Smooth muscle cell (in vitro differentiated cells): ENCODE measurements at regions not wholly inside any gene's neighbourhood (a gene's known extent, or its start where the extent isn't known, plus 50 kb on each side); places are given as distances from the start of the nearest gene placed in this dataset.

Source experiments
- DNase-seq: peaks from one replicate; lab custom pipeline; 2025; ENCODE audit not compliant: unreplicated experiment; lab: John Stamatoyannopoulos, UW
- H2AFZ ChIP-seq: fragments of 200-600 bp; sonication (generic); 2 replicates; pipeline ENCODE4 v1.6.0; 2016; ENCODE audit warnings: antibody characterized with exemption, low read depth, mild to moderate bottlenecking
- H3F3A ChIP-seq: fragments of 200-600 bp; sonication (generic); 2 replicates; pipeline ENCODE4 v1.6.0; 2017; ENCODE audit warnings: antibody characterized with exemption, low read depth
- H3K27ac ChIP-seq: fragments of 200-600 bp; sonication (generic); 2 replicates; pipeline ENCODE4 v1.5.1; 2016; ENCODE audit warnings: low read depth, mild to moderate bottlenecking
- H3K27me3 ChIP-seq: fragments of 200-600 bp; sonication (generic); 2 replicates; pipeline ENCODE4 v1.6.1; 2016; ENCODE audit warnings: low read depth, mild to moderate bottlenecking
- H3K36me3 ChIP-seq: fragments of 200-600 bp; sonication (generic); 2 replicates; pipeline ENCODE4 v1.5.1; 2016; ENCODE audit warnings: low read depth
- H3K4me1 ChIP-seq: fragments of 200-600 bp; sonication (generic); 2 replicates; pipeline ENCODE4 v1.5.1; 2016; ENCODE audit warnings: low read depth
- H3K4me2 ChIP-seq: fragments of 200-600 bp; sonication (generic); 2 replicates; pipeline ENCODE4 v1.6.0; 2016; ENCODE audit warnings: mild to moderate bottlenecking
- H3K4me3 ChIP-seq: fragments of 200-600 bp; sonication (generic); 2 replicates; pipeline ENCODE4 v1.5.1; 2016; ENCODE audit warnings: mild to moderate bottlenecking
- H3K79me2 ChIP-seq: fragments of 200-600 bp; sonication (generic); 2 replicates; pipeline ENCODE4 v1.6.0; 2016; ENCODE audit warnings: low read depth, mild to moderate bottlenecking
- H3K9ac ChIP-seq: fragments of 200-600 bp; sonication (generic); 2 replicates; pipeline ENCODE4 v1.6.0; 2016; ENCODE audit warnings: low read depth
- H3K9me3 ChIP-seq: fragments of 200-600 bp; sonication (generic); replicated peaks from 2 replicates; pipeline ENCODE4 v1.5.1; 2016; ENCODE audit warnings: low read depth
- H4K20me1 ChIP-seq: fragments of 200-600 bp; sonication (generic); 2 replicates; pipeline ENCODE4 v1.6.0; 2016; ENCODE audit warnings: low read depth
- CTCF ChIP-seq: fragments of 200-600 bp; sonication (generic); IDR thresholded peaks from 2 replicates; pipeline ENCODE4 v1.5.1; 2017; ENCODE audit warnings: borderline replicate concordance, mild to moderate bottlenecking, antibody characterized with exemption; ENCODE audit not compliant: insufficient read depth, poor library complexity, severe bottlenecking
- WGBS: methylation state at CpG from one replicate; pipeline ENCODE4 v1.1.7; 2016; ENCODE audit warnings: low lambda C conversion rate; 5-methylcytosine and 5-hydroxymethylcytosine counted together

- H3F3A ChIP-seq: no peaks in the 10 kb centered on the region
- TF ChIP-seq CTCF: no peak
- H3K4me1 ChIP-seq: no peaks in the 10 kb centered on the region
- no peak overlapping the region for H3K27ac ChIP-seq
- no peak for DNase-seq
- no peak overlapping the region for H3K4me2 ChIP-seq
- H4K20me1 ChIP-seq: no peaks in the 10 kb centered on the region
- no peak overlapping the region for H3K9ac ChIP-seq
- no peak overlapping the region for H2AFZ ChIP-seq
- H3K79me2 ChIP-seq: no peaks in the 10 kb centered on the region
- no peaks in the 10 kb centered on the region for H3K36me3 ChIP-seq
- no peak overlapping the region for H3K4me3 ChIP-seq
- 85% methylated on average over 2 of the region's 2 CpGs for WGBS
- no peaks in the 10 kb centered on the region for H3K27me3 ChIP-seq
- no peaks in the 10 kb centered on the region for H3K9me3 ChIP-seq
Observed at GRCh38 chr5:104941030-104941645, 1378.5 kb upstream of the NUDT12 start.

- Histone ChIP-seq H3K4me2 (no peak overlapping the region), H2AFZ (peak overlapping the region; percentile 9), H3K4me1 (no peaks in the 10 kb centered on the region), H3F3A (no peaks in the 10 kb centered on the region), H4K20me1 (no peaks in the 10 kb centered on the region), H3K36me3 (no peaks in the 10 kb centered on the region), H3K27ac (no peak overlapping the region), H3K27me3 (no peaks in the 10 kb centered on the region), H3K79me2 (no peaks in the 10 kb centered on the region), H3K9me3 (no peaks in the 10 kb centered on the region), H3K9ac (no peak overlapping the region), H3K4me3 (no peak overlapping the region)
- DNase-seq: no peak
- TF ChIP-seq CTCF: no peak
- WGBS: 79% methylated on average over 1 of the region's 1 CpG
Observed at GRCh38 chr5:104937598-104937997, 1375.0 kb upstream of the NUDT12 start.

- Histone ChIP-seq H4K20me1 (no peaks in the 10 kb centered on the region), H3K4me3 (no peak overlapping the region), H3K36me3 (no peaks in the 10 kb centered on the region), H3K4me2 (no peak overlapping the region), H3K79me2 (no peaks in the 10 kb centered on the region), H3K27ac (no peak overlapping the region), H3K9me3 (no peaks in the 10 kb centered on the region), H3K27me3 (no peaks in the 10 kb centered on the region), H3K9ac (no peak overlapping the region), H3K4me1 (no peaks in the 10 kb centered on the region), H2AFZ (no peak overlapping the region), H3F3A (no peaks in the 10 kb centered on the region)
- no peak for DNase-seq
- no peak for TF ChIP-seq CTCF
- 84% methylated on average over 2 of the region's 2 CpGs for WGBS
Observed at GRCh38 chr5:104932431-104932830, 1369.8 kb upstream of the NUDT12 start.

- no peak for DNase-seq
- no peak overlapping the region for H2AFZ ChIP-seq
- H3K4me1 ChIP-seq: no peaks in the 10 kb centered on the region
- no peaks in the 10 kb centered on the region for H3K27me3 ChIP-seq
- H3K27ac ChIP-seq: no peak overlapping the region
- H4K20me1 ChIP-seq: no peaks in the 10 kb centered on the region
- H3K4me3 ChIP-seq: no peak overlapping the region
- no peaks in the 10 kb centered on the region for H3F3A ChIP-seq
- H3K9ac ChIP-seq: no peak overlapping the region
- 95% methylated on average over 22 of the region's 36 CpGs for WGBS
- no peak for TF ChIP-seq CTCF
- no peak overlapping the region for H3K4me2 ChIP-seq
- no peaks in the 10 kb centered on the region for H3K79me2 ChIP-seq
- H3K9me3 ChIP-seq: no peaks in the 10 kb centered on the region
- no peaks in the 10 kb centered on the region for H3K36me3 ChIP-seq
Observed at GRCh38 chr5:104928906-104929520, 1366.4 kb upstream of the NUDT12 start.
